COR-L47 (cell line): ENCODE measurements at regions not wholly inside any gene's neighbourhood (a gene's known extent, or its start where the extent isn't known, plus 50 kb on each side); places are given as distances from the start of the nearest gene placed in this dataset.

Source experiments
- DNase-seq: peaks from one replicate; lab custom pipeline; 2025; lab: John Stamatoyannopoulos, UW

DNA sequence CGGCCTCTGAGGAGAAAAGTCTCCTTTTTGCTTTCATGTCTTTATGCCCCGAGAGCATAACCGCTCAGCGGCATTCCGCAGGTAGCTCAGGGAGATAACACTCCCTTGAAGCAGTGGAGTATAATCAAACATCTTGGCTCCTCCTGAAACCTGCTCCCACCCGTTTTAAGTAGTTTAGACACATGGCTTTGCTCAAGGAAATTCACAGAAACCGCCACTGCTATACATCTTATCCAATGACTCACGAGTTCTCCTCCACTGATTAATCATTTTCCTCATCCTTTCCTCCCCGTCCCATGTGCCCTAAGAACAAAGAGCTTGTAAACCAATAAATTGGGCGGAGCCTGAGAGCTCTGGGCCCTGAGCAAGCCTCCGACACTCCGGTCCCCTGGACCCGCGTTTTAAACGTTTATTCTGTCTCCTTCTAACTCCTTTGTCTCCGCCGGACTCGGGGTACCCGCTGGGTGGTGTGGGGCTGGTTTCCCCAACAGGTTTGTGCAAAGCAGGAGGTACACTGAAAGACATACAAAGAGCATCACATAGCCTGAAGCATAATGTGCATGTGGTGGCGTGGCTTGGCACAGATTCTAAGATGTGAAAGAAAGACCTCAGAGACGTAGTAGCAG, 401.2 kb downstream of the TLL1 start:
- DNase-seq = no peak

GRCh38 chr4:166274775-166275174, 401.7 kb downstream of the TLL1 start:
- no peak for DNase-seq

GRCh38 chr4:166277401-166277800, 404.4 kb downstream of the TLL1 start:
- DNase-seq = no peak

DNA sequence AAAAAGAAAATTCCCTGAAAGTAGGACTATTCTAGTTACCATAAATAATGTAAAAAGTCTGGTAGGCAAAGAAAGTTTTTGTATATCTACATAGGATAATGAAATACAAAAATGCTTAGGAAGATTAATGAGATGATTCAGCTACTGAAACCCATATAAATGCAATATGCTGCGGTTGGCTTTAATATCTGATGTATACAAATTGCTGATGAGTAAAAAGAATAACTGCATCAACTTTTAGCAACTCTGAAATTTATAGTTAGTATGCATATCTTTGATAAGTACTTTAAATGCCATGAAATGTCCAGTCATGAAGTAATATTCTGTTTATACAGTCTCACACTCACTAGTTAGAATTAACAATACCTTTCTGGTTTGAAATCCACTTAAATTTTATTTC, 404.8 kb downstream of the TLL1 start:
- no peak for DNase-seq

GRCh38 chr4:166279261-166279660, 406.2 kb downstream of the TLL1 start:
- DNase-seq = no peak

DNA sequence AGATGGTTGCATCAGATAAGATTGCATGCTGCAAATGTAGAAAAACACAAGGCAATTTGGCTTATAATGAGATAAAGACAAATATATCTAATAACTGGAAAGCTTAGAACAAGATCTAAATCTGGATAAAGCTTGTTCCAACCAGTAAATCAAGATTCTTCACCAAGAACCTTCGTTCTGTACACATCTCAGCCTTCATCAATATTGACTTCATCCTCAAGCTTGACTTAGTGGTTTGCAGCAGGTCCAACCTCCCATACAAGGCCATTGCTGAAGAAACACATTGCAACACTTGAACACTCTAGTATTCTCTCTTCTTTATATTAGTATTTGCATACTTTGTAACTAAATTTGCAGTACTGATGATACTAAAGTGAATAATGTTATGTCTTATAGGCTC, 407.6 kb downstream of the TLL1 start:
- no peak for DNase-seq

DNA sequence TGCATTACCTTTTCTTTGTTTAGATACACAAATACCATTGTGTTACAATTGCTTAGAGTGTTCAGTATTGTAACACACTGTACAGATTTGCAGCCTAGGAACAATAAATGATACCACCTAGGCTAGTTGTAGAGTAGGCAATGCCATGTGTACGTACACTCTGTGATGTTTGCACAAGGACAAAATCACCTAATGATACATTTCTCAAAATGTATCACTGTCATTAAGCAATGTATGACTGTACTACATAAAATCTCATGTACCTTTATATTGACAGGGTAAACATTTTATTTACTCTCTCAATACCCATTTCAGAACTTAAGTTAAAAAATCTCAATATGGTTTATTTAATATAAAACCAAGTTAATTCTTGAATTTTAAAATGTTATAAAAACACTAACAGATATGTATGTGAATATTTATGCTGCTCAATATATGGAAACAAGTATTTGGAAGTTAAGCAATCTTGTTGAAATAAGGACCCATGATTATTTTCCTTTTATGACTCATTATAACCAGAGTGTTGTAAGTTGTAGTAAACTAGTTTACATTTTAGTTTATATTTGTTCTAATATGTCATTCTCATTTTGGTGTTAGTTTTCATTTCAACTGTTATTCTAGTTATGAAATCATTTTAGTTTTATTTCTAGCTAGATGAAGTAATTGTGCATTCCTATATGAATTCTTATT, 409.2 kb downstream of the TLL1 start:
- no peak for DNase-seq

DNA sequence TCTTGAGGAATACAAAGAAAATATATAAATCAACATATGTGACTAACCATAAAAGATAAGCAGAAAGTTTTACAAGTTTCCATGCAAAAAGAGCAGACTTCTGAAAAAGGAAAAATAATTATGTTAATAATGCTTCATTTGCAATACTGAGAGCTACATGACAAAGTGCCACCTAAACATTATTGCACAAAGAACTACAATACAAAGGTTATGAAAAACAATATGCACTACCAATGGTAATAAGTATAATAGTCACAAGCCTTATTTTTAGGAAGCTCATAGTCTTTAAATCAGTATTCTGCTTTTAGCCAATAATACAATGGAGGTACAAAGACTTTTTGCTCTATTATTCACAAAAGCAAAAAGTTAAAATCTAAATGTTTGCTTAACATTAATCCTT, 411.2 kb downstream of the TLL1 start:
- no peak for DNase-seq

DNA sequence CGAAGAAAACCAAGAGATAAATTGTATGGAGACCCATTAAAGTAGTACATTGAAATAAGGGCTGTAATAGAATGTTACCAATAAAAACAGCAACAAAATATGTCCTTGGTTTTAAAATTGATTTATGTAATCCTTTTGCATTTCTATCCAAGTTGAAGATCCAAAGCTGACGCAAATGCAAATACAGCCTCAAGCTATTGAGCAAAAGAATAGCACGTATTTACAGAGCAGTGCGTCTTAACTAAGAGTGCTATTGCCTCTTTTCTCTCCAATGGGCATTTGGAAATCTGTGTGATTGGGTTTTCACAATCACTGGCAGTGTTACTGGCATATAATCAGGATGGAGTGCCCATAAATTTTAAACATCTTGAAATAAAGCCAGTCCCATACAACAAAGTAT, 417.4 kb downstream of the TLL1 start:
- no peak for DNase-seq

DNA sequence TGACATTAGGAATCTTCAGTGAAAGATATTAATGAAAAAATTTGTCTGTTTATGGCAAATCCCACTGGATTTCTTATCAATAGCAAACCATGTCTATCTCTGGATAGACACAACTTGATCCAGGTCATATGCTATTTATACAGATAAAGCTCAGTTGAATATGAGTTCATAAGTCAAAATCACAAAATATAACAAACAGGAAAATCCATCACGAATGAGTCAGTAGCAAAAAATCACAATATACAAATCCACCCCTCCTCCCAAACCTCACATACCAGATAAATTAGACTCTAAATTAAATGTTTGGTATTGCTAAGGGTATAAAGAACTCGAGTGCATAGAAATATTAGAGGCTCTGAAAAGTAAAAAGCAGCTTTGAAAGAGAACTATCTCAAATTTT, 420.5 kb downstream of the TLL1 start:
- no peak for DNase-seq

GRCh38 chr4:166301266-166301665, 428.2 kb downstream of the TLL1 start:
- no peak for DNase-seq

DNA sequence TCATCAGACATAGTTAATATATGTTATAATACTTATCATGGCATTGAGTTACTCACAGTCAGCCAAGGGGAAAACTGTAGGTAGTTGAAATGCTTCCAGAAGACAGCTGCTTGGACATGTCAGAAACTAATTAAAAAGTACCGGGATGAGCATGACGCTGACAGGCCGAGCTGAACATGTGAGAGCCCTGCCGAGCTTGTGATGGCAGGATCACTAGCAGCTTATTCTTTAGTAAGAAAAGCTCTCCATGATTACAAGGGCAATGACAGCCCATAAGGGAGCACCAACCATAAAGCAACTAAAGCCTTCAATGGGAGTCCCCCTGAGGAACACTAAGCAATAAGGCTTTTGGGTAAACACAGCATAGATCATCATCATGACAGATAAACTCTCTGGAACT, 435.6 kb downstream of the TLL1 start:
- DNase-seq = no peak

DNA sequence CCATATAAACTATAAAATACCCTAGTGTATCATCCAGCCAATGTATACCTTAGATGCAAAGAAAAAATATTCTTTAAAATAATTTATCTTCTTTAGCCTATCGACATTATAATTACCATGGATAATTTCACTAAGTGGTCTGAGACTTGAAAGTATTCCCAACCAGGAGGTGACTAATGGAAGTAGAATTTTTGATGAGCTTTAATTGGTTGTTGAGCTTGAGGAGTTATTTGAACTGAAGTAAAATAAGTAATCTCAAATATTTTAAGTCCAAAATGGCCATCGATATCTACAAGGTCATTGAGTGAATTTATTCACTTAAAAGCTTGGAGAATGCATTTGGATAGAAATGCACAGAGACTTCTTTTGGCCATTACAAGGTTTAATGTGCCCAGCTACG, 436.2 kb downstream of the TLL1 start:
- no peak for DNase-seq

DNA sequence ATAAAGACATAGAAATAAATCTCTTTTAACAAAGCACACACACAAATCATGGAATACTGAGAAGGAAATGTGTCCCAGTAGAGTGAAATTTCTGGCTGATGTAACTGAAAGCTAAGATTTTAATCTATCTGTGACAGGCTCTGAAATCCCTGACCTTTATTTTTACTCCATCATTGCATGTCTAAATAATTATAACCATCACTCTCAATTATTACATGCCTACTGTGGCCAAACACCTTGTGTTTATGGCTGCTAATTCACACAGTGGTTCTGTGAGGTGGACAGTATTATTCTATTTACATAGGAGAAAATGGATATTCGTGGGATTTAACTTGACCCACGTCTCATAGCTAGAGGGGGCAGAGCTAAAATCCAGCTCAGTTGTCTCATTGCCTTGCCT, 438.1 kb downstream of the TLL1 start:
- DNase-seq = peak; percentile 21

DNA sequence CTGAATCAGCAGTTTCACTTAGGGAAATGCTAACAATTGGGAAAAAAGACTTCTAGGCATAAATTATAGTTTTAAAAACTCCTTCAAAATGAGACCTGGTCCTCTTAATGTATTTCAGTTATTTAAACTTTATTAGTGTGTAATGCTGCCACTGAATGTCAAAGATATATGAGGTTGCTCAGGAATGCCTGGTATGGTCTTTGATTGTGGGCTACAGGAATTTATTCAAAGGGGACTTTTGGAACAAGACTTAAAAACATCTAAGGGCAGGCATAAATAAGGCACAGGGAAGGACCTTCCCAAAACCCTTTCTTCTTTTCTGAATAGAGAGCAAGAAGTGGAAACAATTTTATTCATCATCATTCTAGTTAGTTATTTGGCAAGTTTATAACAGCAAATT, 439.1 kb downstream of the TLL1 start:
- no peak for DNase-seq

- DNase-seq = no peak
Measured at GRCh38 chr4:166314902-166315301, 441.9 kb downstream of the TLL1 start.

- DNase-seq = no peak
Measured at GRCh38 chr4:166315721-166316467, 442.9 kb downstream of the TLL1 start.

- DNase-seq = no peak
Measured at GRCh38 chr4:166318810-166319525, 445.9 kb downstream of the TLL1 start.

DNA sequence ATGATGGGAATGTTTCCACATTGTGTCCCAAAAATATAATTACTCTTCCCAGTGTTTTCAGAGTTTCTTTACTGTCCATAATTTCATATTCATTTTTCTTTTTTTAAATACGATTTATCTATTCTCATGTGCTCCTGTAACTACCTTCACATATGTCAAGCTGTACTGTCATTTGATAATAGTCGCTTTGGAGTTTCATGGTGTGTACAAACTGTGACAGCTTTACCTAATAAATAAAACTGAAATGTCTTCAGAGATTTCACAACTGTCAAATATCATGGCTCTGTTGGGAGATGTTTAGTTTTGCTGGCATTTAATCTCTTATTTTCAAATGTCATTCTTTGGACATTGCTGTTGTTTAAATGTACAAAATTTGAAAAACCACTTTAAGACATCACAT, 450.2 kb downstream of the TLL1 start:
- DNase-seq = no peak

DNA sequence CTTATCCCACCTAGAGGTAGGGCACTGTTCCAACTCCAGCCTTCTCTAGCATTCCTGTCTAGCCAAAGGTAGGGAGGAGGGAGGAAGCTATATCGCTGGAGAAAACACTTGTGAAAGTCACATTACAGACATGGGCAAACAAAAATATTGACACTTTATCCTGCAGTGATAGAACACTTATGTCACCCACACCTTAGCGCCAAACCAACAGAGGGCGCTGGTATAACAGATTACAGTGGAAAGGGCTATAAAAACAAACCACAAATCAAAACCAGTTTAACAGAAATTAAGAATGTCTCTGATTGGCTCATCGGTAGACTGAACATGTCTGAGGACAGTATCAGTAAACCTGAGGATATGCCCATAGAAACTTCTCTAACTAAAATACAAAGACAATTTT, 451.3 kb downstream of the TLL1 start:
- peak; percentile 18 for DNase-seq

DNA sequence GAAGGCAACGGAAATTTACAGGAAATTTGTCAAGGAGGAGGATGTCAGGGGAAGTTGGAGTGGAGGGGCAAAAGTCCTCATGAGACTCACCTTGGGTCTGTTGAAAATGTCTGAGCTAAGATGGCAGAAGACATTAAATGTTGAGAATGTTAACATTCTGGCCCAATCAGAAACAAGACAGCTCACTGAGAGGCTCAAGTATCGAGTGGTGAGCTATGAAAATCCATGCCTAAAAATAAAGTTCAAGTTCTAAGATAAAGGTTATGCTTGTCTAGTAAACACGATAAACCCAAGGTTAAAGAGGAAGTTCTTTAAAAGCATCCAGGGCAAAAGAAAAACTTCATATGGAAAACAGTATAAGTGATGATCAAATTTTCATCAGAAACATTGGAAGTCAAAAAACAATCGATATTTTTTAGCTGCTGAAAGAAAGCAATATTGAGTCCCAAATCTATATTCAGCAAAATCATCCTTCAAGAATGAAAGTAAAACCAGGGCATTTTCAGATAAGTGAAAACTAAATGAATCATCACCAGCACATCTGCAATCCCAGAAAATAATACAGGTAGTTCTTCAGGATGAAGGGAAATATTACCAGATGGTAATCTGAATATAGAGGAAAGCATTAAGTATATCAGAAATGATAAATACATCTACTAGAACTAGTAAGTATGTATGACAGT, 462.4 kb downstream of the TLL1 start:
- no peak for DNase-seq

DNA sequence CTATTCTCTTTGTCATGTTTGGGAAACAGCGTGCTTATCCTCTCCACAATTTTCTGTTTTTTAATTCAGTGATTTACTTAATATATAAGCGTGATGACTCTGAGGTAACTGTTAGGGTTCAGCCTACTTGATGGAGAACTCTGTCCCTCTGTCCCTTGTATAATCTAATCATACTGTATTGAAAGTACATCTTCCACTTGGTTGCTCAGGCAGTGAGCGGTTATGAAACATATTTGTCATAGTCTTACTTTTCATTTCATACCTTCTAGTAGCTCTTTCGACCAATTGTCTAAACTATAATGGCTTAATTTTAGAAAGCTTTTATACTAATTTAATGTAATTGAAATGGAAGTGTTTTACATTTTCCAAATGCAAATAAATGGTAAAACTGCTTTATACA, 469.0 kb downstream of the TLL1 start:
- no peak for DNase-seq
